Neural cell (in vitro differentiated cells): ENCODE measurements at regions not wholly inside any gene's neighbourhood (a gene's known extent, or its start where the extent isn't known, plus 50 kb on each side); places are given as distances from the start of the nearest gene placed in this dataset.

Experiments
- CTCF ChIP-seq: fragments of 450-650 bp; IDR thresholded peaks from 2 replicates; pipeline ENCODE4 v1.5.1; 2014; ENCODE audit warnings: antibody characterized with exemption, mild to moderate bottlenecking, moderate library complexity; ENCODE audit not compliant: poor library complexity, severe bottlenecking
- EP300 ChIP-seq: fragments of 450-650 bp; conservative IDR thresholded peaks from 2 replicates; pipeline ENCODE4 v1.6.1; 2014; ENCODE audit warnings: antibody characterized with exemption, mild to moderate bottlenecking, moderate library complexity; ENCODE audit not compliant: poor library complexity, severe bottlenecking
- EZH2 ChIP-seq: fragments of 200-600, 300-800 bp; shearing (Covaris generic), sonication (generic); IDR thresholded peaks from 2 replicates; pipeline ENCODE4 v1.6.1; 2014; ENCODE audit warnings: antibody characterized with exemption, low read length, borderline replicate concordance, mild to moderate bottlenecking; ENCODE audit not compliant: insufficient read depth, poor library complexity, severe bottlenecking
- MXI1 ChIP-seq: fragments of 450-650 bp; conservative IDR thresholded peaks from 2 replicates; pipeline ENCODE4 v1.6.1; 2014; ENCODE audit warnings: antibody characterized with exemption, mild to moderate bottlenecking; ENCODE audit not compliant: poor library complexity, severe bottlenecking
- POLR2AphosphoS5 ChIP-seq: IDR thresholded peaks from 2 replicates; pipeline ENCODE4 v1.6.1; 2012
- RAD21 ChIP-seq: fragments of 450-650 bp; conservative IDR thresholded peaks from 2 replicates; pipeline ENCODE4 v1.6.1; 2014; ENCODE audit warnings: antibody characterized with exemption, mild to moderate bottlenecking, moderate library complexity
- REST ChIP-seq: IDR thresholded peaks from 2 replicates; pipeline ENCODE4 v1.6.1; 2012; ENCODE audit warnings: borderline replicate concordance
- SMC3 ChIP-seq: fragments of 450-650 bp; conservative IDR thresholded peaks from 2 replicates; pipeline ENCODE4 v1.6.1; 2014; ENCODE audit warnings: antibody characterized with exemption, mild to moderate bottlenecking, moderate library complexity; ENCODE audit not compliant: poor library complexity
- TAF1 ChIP-seq: IDR thresholded peaks from 2 replicates; pipeline ENCODE4 v1.6.1; 2012; ENCODE audit warnings: low read depth

- TF ChIP-seq EZH2 (no peak), CTCF (no peak), RAD21 (no peak), MXI1 (no peak), POLR2AphosphoS5 (no peak), TAF1 (no peak), EP300 (no peak), REST (no peak), SMC3 (no peak)
Measured at GRCh38 chr6:77136086-77136485, 327.2 kb downstream of the HTR1B start.
